ENCODE measurements at regions not wholly inside any gene's neighbourhood (a gene's known extent, or its start where the extent isn't known, plus 50 kb on each side); places are given as distances from the start of the nearest gene placed in this dataset.

DNA sequence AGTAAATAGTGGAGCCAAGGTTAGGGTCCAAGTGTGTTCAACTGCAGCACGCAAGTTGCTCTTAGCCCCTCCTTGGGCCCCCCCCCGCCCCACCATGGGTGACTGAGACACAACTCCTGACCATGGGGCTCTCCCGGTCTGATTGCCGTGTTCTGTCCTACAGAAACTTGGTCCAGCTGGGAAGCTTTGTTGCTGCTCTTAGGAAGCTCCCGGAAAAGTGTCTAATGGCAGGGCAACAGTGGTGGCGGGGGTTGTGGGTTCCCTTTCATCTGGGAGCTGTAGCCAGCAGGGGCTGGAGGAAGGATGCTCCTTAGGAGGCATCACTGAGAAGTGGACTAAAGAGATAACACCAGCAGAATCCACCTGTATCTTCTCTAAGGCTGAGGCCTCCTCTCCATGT lies 111.1 kb downstream of the CYP26B1 start:
- no peak overlapping the region for H2AFZ ChIP-seq (ENCODE audit: low read length)
- H3K27me3 ChIP-seq (replicated peaks; ENCODE audit: insufficient read depth, low read length): no peaks in the 10 kb centered on the region
- H3K9me2 ChIP-seq (replicated peaks; ENCODE audit: insufficient read depth, low read length): no peaks in the 10 kb centered on the region
- no peaks in the 10 kb centered on the region for H4K20me1 ChIP-seq (ENCODE audit: insufficient read depth, low read length)
- H3K4me3 ChIP-seq (ENCODE audit: low read length): no peak overlapping the region
- H3K9me3 ChIP-seq (replicated peaks; ENCODE audit: insufficient read depth, low read length): no peaks in the 10 kb centered on the region
- no peaks in the 10 kb centered on the region for H3K36me3 ChIP-seq (replicated peaks; ENCODE audit: insufficient read depth, low read length)
- no peak overlapping the region for H3K9ac ChIP-seq (ENCODE audit: low read length)
- no peak overlapping the region for H3K4me2 ChIP-seq (ENCODE audit: low read depth, low read length)
- DNase-seq: no peak
- TF ChIP-seq EZH2 (optimal IDR thresholded peaks at IDR 0.05; ENCODE audit: low read depth, low read length): no peak
- no peak for TF ChIP-seq EZH2phosphoT487 (IDR thresholded peaks at IDR 0.05; ENCODE audit: low read length)
- TF ChIP-seq, protein P1, sequence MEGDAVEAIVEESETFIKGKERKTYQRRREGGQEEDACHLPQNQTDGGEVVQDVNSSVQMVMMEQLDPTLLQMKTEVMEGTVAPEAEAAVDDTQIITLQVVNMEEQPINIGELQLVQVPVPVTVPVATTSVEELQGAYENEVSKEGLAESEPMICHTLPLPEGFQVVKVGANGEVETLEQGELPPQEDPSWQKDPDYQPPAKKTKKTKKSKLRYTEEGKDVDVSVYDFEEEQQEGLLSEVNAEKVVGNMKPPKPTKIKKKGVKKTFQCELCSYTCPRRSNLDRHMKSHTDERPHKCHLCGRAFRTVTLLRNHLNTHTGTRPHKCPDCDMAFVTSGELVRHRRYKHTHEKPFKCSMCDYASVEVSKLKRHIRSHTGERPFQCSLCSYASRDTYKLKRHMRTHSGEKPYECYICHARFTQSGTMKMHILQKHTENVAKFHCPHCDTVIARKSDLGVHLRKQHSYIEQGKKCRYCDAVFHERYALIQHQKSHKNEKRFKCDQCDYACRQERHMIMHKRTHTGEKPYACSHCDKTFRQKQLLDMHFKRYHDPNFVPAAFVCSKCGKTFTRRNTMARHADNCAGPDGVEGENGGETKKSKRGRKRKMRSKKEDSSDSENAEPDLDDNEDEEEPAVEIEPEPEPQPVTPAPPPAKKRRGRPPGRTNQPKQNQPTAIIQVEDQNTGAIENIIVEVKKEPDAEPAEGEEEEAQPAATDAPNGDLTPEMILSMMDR (IDR thresholded peaks at IDR 0.05; ENCODE audit: low read length): no peak
- no peak overlapping the region for H3K27ac ChIP-seq (ENCODE audit: low read length)
- H3F3A ChIP-seq (ENCODE audit: insufficient read depth, low read length): no peaks in the 10 kb centered on the region
- H3K4me1 ChIP-seq (ENCODE audit: low read length): no peaks in the 10 kb centered on the region
- H3K79me2 ChIP-seq (ENCODE audit: low read length): no peaks in the 10 kb centered on the region

DNA sequence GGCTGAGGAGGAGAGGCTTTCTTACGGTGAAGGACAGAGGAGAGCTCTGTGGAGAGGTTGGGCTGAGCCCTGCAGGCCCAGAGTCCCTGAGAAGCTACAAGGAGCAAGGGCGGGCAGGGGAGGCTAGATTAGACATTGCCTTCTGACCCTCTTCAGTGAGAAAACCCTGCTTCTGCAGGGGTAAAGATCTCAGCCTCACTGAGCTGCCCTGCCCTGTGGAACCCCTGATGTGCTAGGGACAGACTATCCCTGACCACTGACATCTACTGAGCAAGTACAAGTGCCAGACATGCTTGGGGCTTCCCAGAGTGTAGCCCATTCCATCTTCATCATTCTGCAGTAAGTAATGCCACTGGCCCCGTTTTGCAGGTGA lies 111.5 kb downstream of the CYP26B1 start:
- no peak for TF ChIP-seq EZH2 (optimal IDR thresholded peaks at IDR 0.05; ENCODE audit: low read depth, low read length)
- TF ChIP-seq EZH2phosphoT487 (IDR thresholded peaks at IDR 0.05; ENCODE audit: low read length): no peak
- TF ChIP-seq, protein P1 (IDR thresholded peaks at IDR 0.05; ENCODE audit: low read length): no peak
- Histone ChIP-seq H2AFZ (ENCODE audit: low read length) (no peak overlapping the region), H3K9me2 (replicated peaks; ENCODE audit: insufficient read depth, low read length) (no peaks in the 10 kb centered on the region), H3K4me2 (ENCODE audit: low read depth, low read length) (no peak overlapping the region), H3F3A (ENCODE audit: insufficient read depth, low read length) (no peaks in the 10 kb centered on the region), H3K4me1 (ENCODE audit: low read length) (no peaks in the 10 kb centered on the region), H3K9me3 (replicated peaks; ENCODE audit: insufficient read depth, low read length) (no peaks in the 10 kb centered on the region), H3K79me2 (ENCODE audit: low read length) (no peaks in the 10 kb centered on the region), H3K36me3 (replicated peaks; ENCODE audit: insufficient read depth, low read length) (no peaks in the 10 kb centered on the region), H3K4me3 (ENCODE audit: low read length) (no peak overlapping the region), H3K9ac (ENCODE audit: low read length) (no peak overlapping the region), H4K20me1 (ENCODE audit: insufficient read depth, low read length) (no peaks in the 10 kb centered on the region), H3K27me3 (replicated peaks; ENCODE audit: insufficient read depth, low read length) (no peaks in the 10 kb centered on the region), H3K27ac (ENCODE audit: low read length) (no peak overlapping the region)
- no peak for DNase-seq

DNA sequence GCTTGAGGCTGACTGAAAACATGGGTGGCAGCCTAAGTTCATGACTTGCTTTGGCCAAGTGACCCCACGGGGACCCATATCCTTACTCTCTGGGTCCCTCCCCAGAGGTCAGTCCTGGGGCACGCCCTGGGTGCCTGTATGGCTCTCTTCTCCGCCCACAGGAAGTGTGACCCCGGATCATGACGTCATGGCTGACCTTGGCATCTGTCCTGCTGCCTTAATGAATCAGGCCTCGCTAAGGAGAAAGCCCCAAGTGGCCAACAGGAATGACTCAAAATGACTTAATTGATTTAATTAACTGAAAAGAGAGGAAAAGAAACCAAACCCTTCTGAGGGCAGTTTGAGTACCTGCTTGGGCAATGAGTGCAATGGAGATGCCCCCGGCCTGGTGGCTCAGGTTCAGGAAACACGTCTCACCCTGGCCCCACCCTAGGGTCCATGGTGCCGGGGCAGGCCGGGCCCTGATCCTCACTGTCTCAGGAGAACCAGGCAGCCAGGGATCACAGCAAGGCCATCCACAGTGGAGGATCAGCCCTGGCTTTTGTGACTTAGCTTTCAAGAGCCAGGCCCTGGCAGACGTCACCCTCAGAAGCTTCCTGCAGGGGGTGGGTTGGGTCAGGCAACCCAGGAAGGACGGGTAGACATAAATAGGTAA lies 112.0 kb downstream of the CYP26B1 start:
- H3K4me3 ChIP-seq (ENCODE audit: low read length): no peak overlapping the region
- DNase-seq: no peak
- H3K36me3 ChIP-seq (replicated peaks; ENCODE audit: insufficient read depth, low read length): no peaks in the 10 kb centered on the region
- no peaks in the 10 kb centered on the region for H3F3A ChIP-seq (ENCODE audit: insufficient read depth, low read length)
- H4K20me1 ChIP-seq (ENCODE audit: insufficient read depth, low read length): no peaks in the 10 kb centered on the region
- H2AFZ ChIP-seq (ENCODE audit: low read length): no peak overlapping the region
- no peaks in the 10 kb centered on the region for H3K79me2 ChIP-seq (ENCODE audit: low read length)
- H3K4me1 ChIP-seq (ENCODE audit: low read length): no peaks in the 10 kb centered on the region
- H3K9ac ChIP-seq (ENCODE audit: low read length): no peak overlapping the region
- H3K27me3 ChIP-seq (replicated peaks; ENCODE audit: insufficient read depth, low read length): no peaks in the 10 kb centered on the region
- H3K4me2 ChIP-seq (ENCODE audit: low read depth, low read length): no peak overlapping the region
- H3K9me3 ChIP-seq (replicated peaks; ENCODE audit: insufficient read depth, low read length): no peaks in the 10 kb centered on the region
- no peaks in the 10 kb centered on the region for H3K9me2 ChIP-seq (replicated peaks; ENCODE audit: insufficient read depth, low read length)
- no peak overlapping the region for H3K27ac ChIP-seq (ENCODE audit: low read length)
- TF ChIP-seq EZH2 (optimal IDR thresholded peaks at IDR 0.05; ENCODE audit: low read depth, low read length) (no peak), EZH2phosphoT487 (IDR thresholded peaks at IDR 0.05; ENCODE audit: low read length) (no peak)
- TF ChIP-seq, protein P1 (IDR thresholded peaks at IDR 0.05; ENCODE audit: low read length): no peak

All from MM.1S (cell line).